VCaP (cell line): ENCODE measurements at regions not wholly inside any gene's neighbourhood (a gene's known extent, or its start where the extent isn't known, plus 50 kb on each side); places are given as distances from the start of the nearest gene placed in this dataset.

Source experiments
- H3K27ac ChIP-seq: fragments of 450-650 bp; 2 replicates; pipeline ENCODE4 v1.5.1; 2017
- CTCF ChIP-seq: fragments of 450-650 bp; conservative IDR thresholded peaks from 2 replicates; pipeline ENCODE4 v1.5.1; 2017; ENCODE audit warnings: mild to moderate bottlenecking, moderate library complexity

- TF ChIP-seq CTCF: no peak
- H3K27ac ChIP-seq: no peak overlapping the region
Measured at GRCh38 chr4:34182306-34182705, 2062.0 kb downstream of the ARAP2 start.

- H3K27ac ChIP-seq: no peak overlapping the region
- TF ChIP-seq CTCF: no peak
Measured at GRCh38 chr4:34183926-34184325, 2060.4 kb downstream of the ARAP2 start.

GRCh38 chr4:34187056-34187455 lies 2057.3 kb downstream of the ARAP2 start:
- no peak for TF ChIP-seq CTCF
- no peak overlapping the region for H3K27ac ChIP-seq

GRCh38 chr4:34191443-34191842 lies 2052.9 kb downstream of the ARAP2 start:
- H3K27ac ChIP-seq: no peak overlapping the region
- no peak for TF ChIP-seq CTCF

GRCh38 chr4:34193451-34194154 lies 2050.7 kb downstream of the ARAP2 start:
- no peak for TF ChIP-seq CTCF
- H3K27ac ChIP-seq: no peak overlapping the region

GRCh38 chr4:34194585-34194984 lies 2049.7 kb downstream of the ARAP2 start:
- TF ChIP-seq CTCF: no peak
- H3K27ac ChIP-seq: no peak overlapping the region

- TF ChIP-seq CTCF: no peak
Measured at GRCh38 chr4:34196375-34196774, 2047.9 kb downstream of the ARAP2 start.

More at GRCh38 chr4:34196375-34196774, 2047.9 kb downstream of the ARAP2 start:
- no peak overlapping the region for H3K27ac ChIP-seq
